Neural cell (in vitro differentiated cells): ENCODE measurements at regions not wholly inside any gene's neighbourhood (a gene's known extent, or its start where the extent isn't known, plus 50 kb on each side); places are given as distances from the start of the nearest gene placed in this dataset.

Experiments
- H2AFZ ChIP-seq: fragments of 200-600, 300-800 bp; sonication (generic), shearing (Covaris generic); 2 replicates; pipeline ENCODE4 v1.6.0; 2014; ENCODE audit warnings: low read depth, mild to moderate bottlenecking, antibody characterized with exemption, low read length, moderate library complexity
- H3F3A ChIP-seq: fragments of 200-600 bp; shearing (Covaris generic); 2 replicates; pipeline ENCODE4 v1.6.1; 2016; ENCODE audit warnings: mild to moderate bottlenecking, moderate library complexity, mixed read lengths, antibody characterized with exemption, low read length; ENCODE audit not compliant: insufficient read depth, poor library complexity, severe bottlenecking
- H3K27ac ChIP-seq: fragments of 200-600, 300-800 bp; sonication (generic), shearing (Covaris generic); 2 replicates; pipeline ENCODE4 v1.5.1; 2014; ENCODE audit warnings: mild to moderate bottlenecking, low read length, moderate library complexity
- H3K27me3 ChIP-seq: fragments of 300-800, 200-600 bp; sonication (generic), shearing (Covaris generic); 2 replicates; pipeline ENCODE4 v1.6.0; 2014; ENCODE audit warnings: mild to moderate bottlenecking, low read depth, low read length, moderate library complexity; ENCODE audit not compliant: insufficient read depth
- H3K36me3 ChIP-seq: fragments of 300-800, 200-600 bp; sonication (generic), shearing (Covaris generic); 2 replicates; pipeline ENCODE4 v1.5.1; 2014; ENCODE audit warnings: mild to moderate bottlenecking, antibody characterized with exemption, low read length, moderate library complexity; ENCODE audit not compliant: insufficient read depth
- H3K4me2 ChIP-seq: fragments of 300-800, 200-600 bp; sonication (generic), shearing (Covaris generic); 2 replicates; pipeline ENCODE4 v1.6.0; 2014; ENCODE audit warnings: mild to moderate bottlenecking, low read length
- H3K4me3 ChIP-seq: fragments of 300-800, 200-600 bp; sonication (generic), shearing (Covaris generic); 2 replicates; pipeline ENCODE4 v1.5.1; 2014; ENCODE audit warnings: mild to moderate bottlenecking, low read length, moderate library complexity
- H3K79me2 ChIP-seq: fragments of 200-600 bp; shearing (Covaris generic); replicated peaks from 2 replicates; pipeline ENCODE4 v1.6.0; 2014; ENCODE audit warnings: mild to moderate bottlenecking, low read length, moderate library complexity; ENCODE audit not compliant: insufficient read depth
- H3K9ac ChIP-seq: fragments of 300-800, 200-600 bp; sonication (generic), shearing (Covaris generic); 2 replicates; pipeline ENCODE4 v1.6.1; 2016; ENCODE audit warnings: mild to moderate bottlenecking, low read length, mixed read lengths
- H3K9me2 ChIP-seq: fragments of 200-600 bp; shearing (Covaris generic); 2 replicates; pipeline ENCODE4 v1.6.1; 2016; ENCODE audit warnings: mild to moderate bottlenecking, low read length, mixed read lengths; ENCODE audit not compliant: insufficient read depth
- H3K9me3 ChIP-seq: fragments of 200-600, 300-800 bp; sonication (generic), shearing (Covaris generic); 2 replicates; pipeline ENCODE4 v1.6.1; 2016; ENCODE audit warnings: mild to moderate bottlenecking, mixed run types, low read length, moderate library complexity, mixed read lengths
- H4K20me1 ChIP-seq: fragments of 200-600 bp; shearing (Covaris generic); 2 replicates; pipeline ENCODE4 v1.6.1; 2016; ENCODE audit warnings: mild to moderate bottlenecking, mixed run types; ENCODE audit not compliant: insufficient read depth
- EP300 ChIP-seq: fragments of 450-650 bp; conservative IDR thresholded peaks from 2 replicates; pipeline ENCODE4 v1.6.1; 2014; ENCODE audit warnings: antibody characterized with exemption, mild to moderate bottlenecking, moderate library complexity; ENCODE audit not compliant: poor library complexity, severe bottlenecking
- EZH2 ChIP-seq: fragments of 200-600, 300-800 bp; shearing (Covaris generic), sonication (generic); IDR thresholded peaks from 2 replicates; pipeline ENCODE4 v1.6.1; 2014; ENCODE audit warnings: antibody characterized with exemption, low read length, borderline replicate concordance, mild to moderate bottlenecking; ENCODE audit not compliant: insufficient read depth, poor library complexity, severe bottlenecking
- MXI1 ChIP-seq: fragments of 450-650 bp; conservative IDR thresholded peaks from 2 replicates; pipeline ENCODE4 v1.6.1; 2014; ENCODE audit warnings: antibody characterized with exemption, mild to moderate bottlenecking; ENCODE audit not compliant: poor library complexity, severe bottlenecking
- POLR2AphosphoS5 ChIP-seq: IDR thresholded peaks from 2 replicates; pipeline ENCODE4 v1.6.1; 2012
- RAD21 ChIP-seq: fragments of 450-650 bp; conservative IDR thresholded peaks from 2 replicates; pipeline ENCODE4 v1.6.1; 2014; ENCODE audit warnings: antibody characterized with exemption, mild to moderate bottlenecking, moderate library complexity
- REST ChIP-seq: IDR thresholded peaks from 2 replicates; pipeline ENCODE4 v1.6.1; 2012; ENCODE audit warnings: borderline replicate concordance
- SMC3 ChIP-seq: fragments of 450-650 bp; conservative IDR thresholded peaks from 2 replicates; pipeline ENCODE4 v1.6.1; 2014; ENCODE audit warnings: antibody characterized with exemption, mild to moderate bottlenecking, moderate library complexity; ENCODE audit not compliant: poor library complexity
- TAF1 ChIP-seq: IDR thresholded peaks from 2 replicates; pipeline ENCODE4 v1.6.1; 2012; ENCODE audit warnings: low read depth
- TF ChIP-seq, protein P1 (sequence below): fragments of 450-650 bp; IDR thresholded peaks from 2 replicates; pipeline ENCODE4 v1.5.1; 2014; ENCODE audit warnings: antibody characterized with exemption, mild to moderate bottlenecking, moderate library complexity; ENCODE audit not compliant: poor library complexity, severe bottlenecking

DNA sequence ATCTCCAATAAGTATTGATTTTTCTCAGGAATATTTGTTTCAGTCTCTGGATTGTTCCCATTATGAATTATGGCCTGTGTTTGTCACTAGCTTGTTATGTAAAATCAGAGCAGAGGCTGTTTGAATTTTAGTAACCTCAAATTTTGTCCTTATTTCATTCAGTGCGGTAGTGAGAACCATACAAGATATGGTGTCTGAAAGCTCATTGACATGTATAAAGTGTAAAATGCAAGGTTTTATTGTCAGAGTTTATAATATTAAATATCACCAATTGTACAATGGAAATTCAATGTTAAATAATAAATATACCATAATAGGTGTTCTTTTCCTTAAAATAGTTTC is 353.3 kb upstream of the SYNCRIP start:
- no peak for TF ChIP-seq TAF1
- TF ChIP-seq MXI1 = no peak
- Histone ChIP-seq H3K4me2 (no peak overlapping the region), H3F3A (no peaks in the 10 kb centered on the region), H3K27ac (no peak overlapping the region), H3K27me3 (no peaks in the 10 kb centered on the region), H3K9me3 (no peaks in the 10 kb centered on the region), H3K4me3 (no peak overlapping the region), H3K36me3 (no peaks in the 10 kb centered on the region), H4K20me1 (no peaks in the 10 kb centered on the region), H3K9me2 (no peaks in the 10 kb centered on the region), H3K9ac (no peak overlapping the region), H2AFZ (no peak overlapping the region), H3K79me2 (no peaks in the 10 kb centered on the region)

DNA sequence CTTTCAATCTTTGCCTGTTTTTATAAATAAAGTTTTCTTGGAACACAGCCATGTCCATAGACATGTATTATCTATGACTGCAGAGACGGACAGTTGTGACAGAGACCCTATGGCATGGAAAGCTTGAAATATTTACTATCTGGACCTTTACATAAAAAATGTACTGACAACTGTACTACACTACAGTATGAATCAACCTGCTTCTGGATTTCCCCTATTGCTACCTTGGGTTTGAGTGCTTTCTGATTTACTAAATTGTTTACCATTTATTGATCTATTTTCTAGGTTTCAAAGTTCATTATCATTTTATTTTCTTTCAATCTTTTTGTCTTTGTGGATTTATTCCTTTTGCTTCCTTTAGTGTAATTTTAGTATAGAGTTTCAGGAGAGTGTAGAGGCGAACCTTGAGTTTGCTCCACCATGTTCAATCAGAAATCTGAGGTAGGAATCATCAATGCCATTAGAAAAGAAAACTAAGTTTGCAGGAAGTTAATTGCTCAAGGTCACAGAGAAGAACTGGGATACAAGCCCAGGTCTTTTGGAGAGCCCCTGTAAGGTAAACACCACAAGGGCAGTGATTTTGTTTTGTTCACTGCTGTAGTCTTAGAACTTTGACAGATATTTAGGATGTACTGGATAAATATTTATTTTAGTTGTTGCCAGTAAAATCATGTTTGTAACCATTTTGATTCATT is 352.8 kb upstream of the SYNCRIP start:
- no peaks in the 10 kb centered on the region for H3K36me3 ChIP-seq
- H3K9ac ChIP-seq = no peak overlapping the region
- no peak overlapping the region for H3K4me3 ChIP-seq
- no peak overlapping the region for H3K4me2 ChIP-seq
- H4K20me1 ChIP-seq = no peaks in the 10 kb centered on the region
- no peak overlapping the region for H2AFZ ChIP-seq
- no peaks in the 10 kb centered on the region for H3K9me3 ChIP-seq
- H3K27me3 ChIP-seq = no peaks in the 10 kb centered on the region
- H3K27ac ChIP-seq = no peak overlapping the region
- no peaks in the 10 kb centered on the region for H3F3A ChIP-seq
- no peaks in the 10 kb centered on the region for H3K9me2 ChIP-seq
- TF ChIP-seq, protein P1, sequence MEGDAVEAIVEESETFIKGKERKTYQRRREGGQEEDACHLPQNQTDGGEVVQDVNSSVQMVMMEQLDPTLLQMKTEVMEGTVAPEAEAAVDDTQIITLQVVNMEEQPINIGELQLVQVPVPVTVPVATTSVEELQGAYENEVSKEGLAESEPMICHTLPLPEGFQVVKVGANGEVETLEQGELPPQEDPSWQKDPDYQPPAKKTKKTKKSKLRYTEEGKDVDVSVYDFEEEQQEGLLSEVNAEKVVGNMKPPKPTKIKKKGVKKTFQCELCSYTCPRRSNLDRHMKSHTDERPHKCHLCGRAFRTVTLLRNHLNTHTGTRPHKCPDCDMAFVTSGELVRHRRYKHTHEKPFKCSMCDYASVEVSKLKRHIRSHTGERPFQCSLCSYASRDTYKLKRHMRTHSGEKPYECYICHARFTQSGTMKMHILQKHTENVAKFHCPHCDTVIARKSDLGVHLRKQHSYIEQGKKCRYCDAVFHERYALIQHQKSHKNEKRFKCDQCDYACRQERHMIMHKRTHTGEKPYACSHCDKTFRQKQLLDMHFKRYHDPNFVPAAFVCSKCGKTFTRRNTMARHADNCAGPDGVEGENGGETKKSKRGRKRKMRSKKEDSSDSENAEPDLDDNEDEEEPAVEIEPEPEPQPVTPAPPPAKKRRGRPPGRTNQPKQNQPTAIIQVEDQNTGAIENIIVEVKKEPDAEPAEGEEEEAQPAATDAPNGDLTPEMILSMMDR = no peak
- TF ChIP-seq SMC3 (no peak), EP300 (no peak), REST (no peak), MXI1 (no peak), TAF1 (no peak), POLR2AphosphoS5 (no peak), RAD21 (no peak), EZH2 (no peak)
- H3K79me2 ChIP-seq = no peaks in the 10 kb centered on the region

DNA sequence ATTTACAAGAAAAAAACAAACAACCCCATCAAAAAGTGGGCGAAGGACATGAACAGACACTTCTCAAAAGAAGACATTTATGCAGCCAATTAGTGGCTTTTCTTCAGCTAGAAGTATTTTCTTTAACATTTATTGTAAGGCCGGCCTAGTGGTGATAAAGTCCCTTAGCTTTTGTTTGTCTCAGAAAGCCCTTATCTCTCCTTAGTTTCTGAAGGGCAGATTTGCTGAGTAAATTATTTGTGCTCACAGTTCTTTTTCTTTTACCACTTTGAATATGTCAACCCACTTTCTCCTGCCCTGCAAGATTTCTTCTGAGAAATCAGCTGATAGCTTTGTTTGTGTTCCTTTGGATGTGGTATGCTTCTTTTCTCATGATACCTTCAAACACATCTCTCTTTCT is 344.0 kb upstream of the SYNCRIP start:
- Histone ChIP-seq H3K9me3 (peaks cover 8% of the 10 kb centered on the region), H3K27me3 (no peaks in the 10 kb centered on the region), H3K9me2 (no peaks in the 10 kb centered on the region), H3K4me3 (no peak overlapping the region), H3K9ac (no peak overlapping the region), H3F3A (no peaks in the 10 kb centered on the region), H2AFZ (no peak overlapping the region), H4K20me1 (no peaks in the 10 kb centered on the region), H3K4me2 (no peak overlapping the region), H3K27ac (no peak overlapping the region), H3K79me2 (no peaks in the 10 kb centered on the region), H3K36me3 (no peaks in the 10 kb centered on the region)
- TF ChIP-seq EZH2 (no peak), TAF1 (no peak), RAD21 (no peak), EP300 (no peak), POLR2AphosphoS5 (no peak), SMC3 (no peak), MXI1 (no peak), REST (no peak)
- TF ChIP-seq, protein P1 = no peak
